K562 (cell line): ENCODE measurements at regions not wholly inside any gene's neighbourhood (a gene's known extent, or its start where the extent isn't known, plus 50 kb on each side); places are given as distances from the start of the nearest gene placed in this dataset.

ENCODE experiments used
- ATAC-seq: fragments of 200-7000 bp; cut with Tn5 transposase; 3 replicates; pipeline ENCODE4 v1.9.1; 2020; ENCODE audit warnings: moderate library complexity
- BruUV-seq: library from RNA; stranded (reverse); fragments of 400-500 nt; replicated peaks from 2 replicates; lab custom pipeline; 2021; lab: Mats Ljungman, UMichigan
- CTCF ChIA-PET: fragments of 300-600 bp; formaldehyde crosslinking; extraction: SDS; loops from one replicate; lab custom pipeline; 2021; ENCODE audit warnings: low intra/inter-chr PET ratio; lab: Yijun Ruan, JAX
- POLR2A ChIA-PET: fragments of 300-600, 350-650 bp; sonication (Branson Sonifier 250); formaldehyde crosslinking; extraction: SDS; loops from one replicate; lab custom pipeline; 2021; ENCODE audit warnings: antibody characterized with exemption, inconsistent platforms; lab: Yijun Ruan, JAX
- DNase-seq, 4 experiments: peaks; one replicate each; pipeline versions ENCODE4 v3.0.0 to v3.0.0-alpha.2; 2011 to 2018; ENCODE audit warnings: low spot score in 3 of 4, mixed read lengths in 3 of 4; ENCODE audit errors: extremely low read depth in 1 of 4
- FAIRE-seq: peaks from 2 replicates; lab custom pipeline; 2011; peaks lifted over from hg19 to GRCh38; lab: Jason Lieb, UNC
- H2AFZ ChIP-seq: 2 replicates; pipeline ENCODE4 v1.6.0; 2011; ENCODE audit warnings: low read depth, low read length, control low read depth, inconsistent platforms
- H3K27ac ChIP-seq: fragments of 200-600 bp; 3 replicates; pipeline ENCODE4 v1.8.0; 2011; ENCODE audit warnings: low read depth, mild to moderate bottlenecking, control low read depth, inconsistent platforms, low read length, moderate library complexity, mixed read lengths; ENCODE audit errors: extremely low read depth
- H3K27me3 ChIP-seq, 2 experiments: fragments of 300-600 bp in 1 of 2; 2 replicates in 1 of 2; 3 replicates in 1 of 2; pipeline versions ENCODE4 v1.6.0 to v1.8.0; 2011; ENCODE audit warnings: inconsistent platforms in 2 of 2, low read length in 2 of 2, mild to moderate bottlenecking in 1 of 2, mixed read lengths in 1 of 2, moderate library complexity in 1 of 2; ENCODE audit not compliant: control insufficient read depth in 2 of 2, insufficient read depth in 2 of 2
- H3K36me3 ChIP-seq: fragments of 300-600 bp; 3 replicates; pipeline ENCODE4 v1.8.0; 2011; ENCODE audit warnings: mild to moderate bottlenecking, low read length, inconsistent platforms; ENCODE audit not compliant: control insufficient read depth, insufficient read depth
- H3K4me1 ChIP-seq, 2 experiments: fragments of 200-600 bp in 1 of 2; replicated peaks in 1 of 2; 2 replicates in 1 of 2; 3 replicates in 1 of 2; pipeline versions ENCODE4 v1.5.1 to v1.8.0; 2011; ENCODE audit warnings: inconsistent platforms in 2 of 2, low read length in 2 of 2, mild to moderate bottlenecking in 1 of 2, mixed read lengths in 1 of 2, moderate library complexity in 1 of 2; ENCODE audit not compliant: control insufficient read depth in 2 of 2, insufficient read depth in 2 of 2
- H3K4me2 ChIP-seq: 2 replicates; pipeline ENCODE4 v1.6.1; 2011; ENCODE audit warnings: low read length, control low read depth, inconsistent platforms, mixed read lengths; ENCODE audit not compliant: insufficient read depth
- H3K4me3 ChIP-seq: fragments of 200-600 bp; sonication (generic), shearing (Covaris generic); 2 replicates; pipeline ENCODE4 v1.5.1; 2016; ENCODE audit warnings: control low read depth, inconsistent platforms
- H3K79me2 ChIP-seq: fragments of 200-600 bp; 3 replicates; pipeline ENCODE4 v1.8.0; 2011; ENCODE audit warnings: low read length, inconsistent platforms; ENCODE audit not compliant: control insufficient read depth, insufficient read depth
- H3K9ac ChIP-seq, 2 experiments: 2 replicates each; pipeline versions ENCODE4 v1.6.0 to v1.6.1; 2011; ENCODE audit warnings: low read depth in 2 of 2, low read length in 2 of 2, control low read depth in 1 of 2, inconsistent platforms in 1 of 2, mild to moderate bottlenecking in 1 of 2, mixed read lengths in 1 of 2; ENCODE audit not compliant: insufficient read depth in 1 of 2
- H3K9me1 ChIP-seq: one replicate; pipeline ENCODE4 v1.6.0; 2011; ENCODE audit warnings: inconsistent platforms, mild to moderate bottlenecking, low read length, moderate library complexity; ENCODE audit not compliant: control insufficient read depth, insufficient read depth
- H3K9me3 ChIP-seq: replicated peaks from 2 replicates; pipeline ENCODE4 v1.5.1; 2011; ENCODE audit warnings: low read depth, low read length, inconsistent platforms; ENCODE audit not compliant: control insufficient read depth, insufficient read depth
- H4K20me1 ChIP-seq: replicated peaks from 2 replicates; pipeline ENCODE4 v1.6.1; 2011; ENCODE audit warnings: low read length, inconsistent platforms, mixed read lengths; ENCODE audit not compliant: control insufficient read depth, insufficient read depth
- BCL6 ChIP-seq: fragments of 250-450 bp; sonication (Bioruptor Pico); IDR thresholded peaks from 2 replicates; pipeline ENCODE4 v1.4.0; 2020
- ZNF165 ChIP-seq: fragments of 250-450 bp; sonication (Bioruptor Pico); IDR thresholded peaks from 2 replicates; pipeline ENCODE4 v1.4.0; 2020; ENCODE audit warnings: borderline replicate concordance
- ZNF232 ChIP-seq: sonication (generic); formaldehyde crosslinking; IDR thresholded peaks from 2 replicates; pipeline ENCODE4 v1.8.0; 2022; ENCODE audit warnings: mild to moderate bottlenecking, missing genetic modification reagents
- ZNF282 ChIP-seq: sonication (generic); formaldehyde crosslinking; IDR thresholded peaks from 2 replicates; pipeline ENCODE4 v1.8.1; 2023; ENCODE audit warnings: missing genetic modification reagents
- ZNF717 ChIP-seq: fragments of 250-450 bp; sonication (Bioruptor Pico); IDR thresholded peaks from 2 replicates; pipeline ENCODE4 v1.5.0; 2021
- in situ Hi-C: fragments of 300-500 bp; cut with MboI; formaldehyde crosslinking; loops from 4 replicates; pipeline ENCODE4 v1.15.0; 2018; ENCODE audit warnings: inconsistent platforms, mixed read lengths
- intact Hi-C: fragments of 100-400 bp; cut with micrococcal nuclease; formaldehyde crosslinking; loops from 2 replicates; pipeline ENCODE4 v1.14.2; 2022
- TF ChIP-seq, protein P1 (sequence below): fragments of 250-450 bp; sonication (Bioruptor Pico); IDR thresholded peaks from 2 replicates; pipeline ENCODE4 v1.4.0; 2020
- TF ChIP-seq, protein P2 (sequence below), 2 experiments: fragments of 450-650 bp in 1 of 2; sonication (generic) in 1 of 2; formaldehyde crosslinking in 1 of 2; IDR thresholded peaks in 1 of 2; conservative IDR thresholded peaks in 1 of 2; 2 replicates each; pipeline versions ENCODE4 v1.6.1 to v1.8.1; 2016 to 2023; ENCODE audit warnings: mild to moderate bottlenecking in 2 of 2, moderate library complexity in 2 of 2, inconsistent platforms in 1 of 2, missing genetic modification reagents in 1 of 2
- TF ChIP-seq, protein P3 (sequence below): fragments of 250-450 bp; sonication (Bioruptor Pico); IDR thresholded peaks from 2 replicates; pipeline ENCODE4 v1.8.0; 2022; ENCODE audit warnings: inconsistent platforms
- TF ChIP-seq, protein P4 (sequence below): sonication (generic); formaldehyde crosslinking; IDR thresholded peaks from 2 replicates; pipeline ENCODE4 v1.8.0; 2022; ENCODE audit warnings: mild to moderate bottlenecking, missing genetic modification reagents

DNA sequence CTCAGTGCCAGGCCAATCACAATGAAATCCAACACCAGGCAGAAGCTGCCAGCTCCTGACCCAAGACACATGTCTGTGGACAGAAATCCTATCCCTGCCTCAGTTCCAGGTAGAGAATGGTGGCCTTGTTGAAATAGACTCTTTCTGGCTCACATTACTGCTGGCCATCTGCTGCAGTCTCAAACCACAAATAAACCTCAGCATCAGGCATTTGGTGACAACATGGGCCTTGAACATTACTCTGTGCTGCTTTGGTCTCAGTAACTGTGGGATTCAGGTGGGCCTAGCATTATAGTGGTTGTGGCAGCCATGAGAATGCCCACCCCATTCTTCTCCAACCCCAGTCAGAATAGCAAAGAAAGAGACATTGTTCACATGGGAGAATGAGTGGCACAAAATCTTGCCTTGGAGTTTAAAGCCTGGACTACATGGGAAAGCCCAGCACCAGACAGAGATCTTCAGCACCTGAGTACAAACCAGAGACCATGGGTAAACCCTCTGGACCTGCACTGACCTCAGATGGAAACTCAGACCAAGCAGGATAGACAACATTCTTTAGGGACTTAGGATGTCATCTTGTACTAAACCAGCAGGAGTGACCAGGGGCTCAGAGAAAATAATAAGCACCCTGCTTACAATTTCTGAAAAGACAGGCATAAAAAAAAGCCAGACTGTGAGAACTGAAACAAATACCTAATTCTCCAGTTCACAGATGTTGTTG lies 50.4 kb upstream of the TRAM1L1 start:
- H3K9me1 ChIP-seq: no peaks in the 10 kb centered on the region
- no peak overlapping the region for H3K4me3 ChIP-seq
- no TSS peak for BruUV-seq
- H3K27me3 ChIP-seq: no peaks in the 10 kb centered on the region
- no peak overlapping the region for H3K27ac ChIP-seq
- no peaks in the 10 kb centered on the region for H3K9me3 ChIP-seq
- no peaks in the 10 kb centered on the region for H3K36me3 ChIP-seq
- H3K4me2 ChIP-seq: no peak overlapping the region
- H4K20me1 ChIP-seq: no peaks in the 10 kb centered on the region
- H3K9ac ChIP-seq: no peak overlapping the region
- ChIA-PET CTCF (no interaction called here), POLR2A (no interaction called here)
- TF ChIP-seq ZNF165 (no peak), ZNF282 (CRISPR knock-in tag) (no peak), ZNF717 (no peak), ZNF232 (no peak), BCL6 (CRISPR knock-in tag) (no peak)
- TF ChIP-seq, protein P1, sequence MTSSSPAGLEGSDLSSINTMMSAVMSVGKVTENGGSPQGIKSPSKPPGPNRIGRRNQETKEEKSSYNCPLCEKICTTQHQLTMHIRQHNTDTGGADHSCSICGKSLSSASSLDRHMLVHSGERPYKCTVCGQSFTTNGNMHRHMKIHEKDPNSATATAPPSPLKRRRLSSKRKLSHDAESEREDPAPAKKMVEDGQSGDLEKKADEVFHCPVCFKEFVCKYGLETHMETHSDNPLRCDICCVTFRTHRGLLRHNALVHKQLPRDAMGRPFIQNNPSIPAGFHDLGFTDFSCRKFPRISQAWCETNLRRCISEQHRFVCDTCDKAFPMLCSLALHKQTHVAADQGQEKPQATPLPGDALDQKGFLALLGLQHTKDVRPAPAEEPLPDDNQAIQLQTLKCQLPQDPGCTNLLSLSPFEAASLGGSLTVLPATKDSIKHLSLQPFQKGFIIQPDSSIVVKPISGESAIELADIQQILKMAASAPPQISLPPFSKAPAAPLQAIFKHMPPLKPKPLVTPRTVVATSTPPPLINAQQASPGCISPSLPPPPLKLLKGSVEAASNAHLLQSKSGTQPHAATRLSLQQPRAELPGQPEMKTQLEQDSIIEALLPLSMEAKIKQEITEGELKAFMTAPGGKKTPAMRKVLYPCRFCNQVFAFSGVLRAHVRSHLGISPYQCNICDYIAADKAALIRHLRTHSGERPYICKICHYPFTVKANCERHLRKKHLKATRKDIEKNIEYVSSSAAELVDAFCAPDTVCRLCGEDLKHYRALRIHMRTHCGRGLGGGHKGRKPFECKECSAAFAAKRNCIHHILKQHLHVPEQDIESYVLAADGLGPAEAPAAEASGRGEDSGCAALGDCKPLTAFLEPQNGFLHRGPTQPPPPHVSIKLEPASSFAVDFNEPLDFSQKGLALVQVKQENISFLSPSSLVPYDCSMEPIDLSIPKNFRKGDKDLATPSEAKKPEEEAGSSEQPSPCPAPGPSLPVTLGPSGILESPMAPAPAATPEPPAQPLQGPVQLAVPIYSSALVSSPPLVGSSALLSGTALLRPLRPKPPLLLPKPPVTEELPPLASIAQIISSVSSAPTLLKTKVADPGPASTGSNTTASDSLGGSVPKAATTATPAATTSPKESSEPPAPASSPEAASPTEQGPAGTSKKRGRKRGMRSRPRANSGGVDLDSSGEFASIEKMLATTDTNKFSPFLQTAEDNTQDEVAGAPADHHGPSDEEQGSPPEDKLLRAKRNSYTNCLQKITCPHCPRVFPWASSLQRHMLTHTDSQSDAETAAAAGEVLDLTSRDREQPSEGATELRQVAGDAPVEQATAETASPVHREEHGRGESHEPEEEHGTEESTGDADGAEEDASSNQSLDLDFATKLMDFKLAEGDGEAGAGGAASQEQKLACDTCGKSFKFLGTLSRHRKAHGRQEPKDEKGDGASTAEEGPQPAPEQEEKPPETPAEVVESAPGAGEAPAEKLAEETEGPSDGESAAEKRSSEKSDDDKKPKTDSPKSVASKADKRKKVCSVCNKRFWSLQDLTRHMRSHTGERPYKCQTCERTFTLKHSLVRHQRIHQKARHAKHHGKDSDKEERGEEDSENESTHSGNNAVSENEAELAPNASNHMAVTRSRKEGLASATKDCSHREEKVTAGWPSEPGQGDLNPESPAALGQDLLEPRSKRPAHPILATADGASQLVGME (CRISPR knock-in tag): no peak
- TF ChIP-seq, protein P2, sequence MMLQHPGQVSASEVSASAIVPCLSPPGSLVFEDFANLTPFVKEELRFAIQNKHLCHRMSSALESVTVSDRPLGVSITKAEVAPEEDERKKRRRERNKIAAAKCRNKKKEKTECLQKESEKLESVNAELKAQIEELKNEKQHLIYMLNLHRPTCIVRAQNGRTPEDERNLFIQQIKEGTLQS (IDR thresholded peaks at IDR 0.05): no peak
- TF ChIP-seq, protein P2 (CRISPR knock-in tag; conservative IDR thresholded peaks at IDR 0.05): no peak
- TF ChIP-seq, protein P3, sequence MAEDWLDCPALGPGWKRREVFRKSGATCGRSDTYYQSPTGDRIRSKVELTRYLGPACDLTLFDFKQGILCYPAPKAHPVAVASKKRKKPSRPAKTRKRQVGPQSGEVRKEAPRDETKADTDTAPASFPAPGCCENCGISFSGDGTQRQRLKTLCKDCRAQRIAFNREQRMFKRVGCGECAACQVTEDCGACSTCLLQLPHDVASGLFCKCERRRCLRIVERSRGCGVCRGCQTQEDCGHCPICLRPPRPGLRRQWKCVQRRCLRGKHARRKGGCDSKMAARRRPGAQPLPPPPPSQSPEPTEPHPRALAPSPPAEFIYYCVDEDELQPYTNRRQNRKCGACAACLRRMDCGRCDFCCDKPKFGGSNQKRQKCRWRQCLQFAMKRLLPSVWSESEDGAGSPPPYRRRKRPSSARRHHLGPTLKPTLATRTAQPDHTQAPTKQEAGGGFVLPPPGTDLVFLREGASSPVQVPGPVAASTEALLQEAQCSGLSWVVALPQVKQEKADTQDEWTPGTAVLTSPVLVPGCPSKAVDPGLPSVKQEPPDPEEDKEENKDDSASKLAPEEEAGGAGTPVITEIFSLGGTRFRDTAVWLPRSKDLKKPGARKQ (CRISPR knock-in tag): no peak
- TF ChIP-seq, protein P4, sequence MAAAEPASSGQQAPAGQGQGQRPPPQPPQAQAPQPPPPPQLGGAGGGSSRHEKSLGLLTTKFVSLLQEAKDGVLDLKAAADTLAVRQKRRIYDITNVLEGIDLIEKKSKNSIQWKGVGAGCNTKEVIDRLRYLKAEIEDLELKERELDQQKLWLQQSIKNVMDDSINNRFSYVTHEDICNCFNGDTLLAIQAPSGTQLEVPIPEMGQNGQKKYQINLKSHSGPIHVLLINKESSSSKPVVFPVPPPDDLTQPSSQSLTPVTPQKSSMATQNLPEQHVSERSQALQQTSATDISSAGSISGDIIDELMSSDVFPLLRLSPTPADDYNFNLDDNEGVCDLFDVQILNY (CRISPR knock-in tag): no peak
- H3K4me1 ChIP-seq: no peaks in the 10 kb centered on the region
- ATAC-seq (no peak), DNase-seq (no peak), FAIRE-seq (no peak)
- no peaks in the 10 kb centered on the region for H3K79me2 ChIP-seq
- intact Hi-C loops: no loop called here
- in situ Hi-C loops: no loop called here
- H2AFZ ChIP-seq: no peak overlapping the region
